CD4-positive, alpha-beta T cell (primary cell): ENCODE measurements at regions not wholly inside any gene's neighbourhood (a gene's known extent, or its start where the extent isn't known, plus 50 kb on each side); places are given as distances from the start of the nearest gene placed in this dataset.

Experiments used
- ATAC-seq: fragments of 200-7000 bp; cut with Tn5 transposase; one replicate; pipeline ENCODE4 v1.10.0; 2022; ENCODE audit warnings: mild to moderate bottlenecking; ENCODE audit not compliant: poor library complexity
- CTCF ChIA-PET: fragments of 350-600 bp; sonication (Branson Sonifier 250); formaldehyde crosslinking; loops from one replicate; lab custom pipeline; 2021; ENCODE audit warnings: antibody characterized with exemption, inconsistent platforms; lab: Charles Lee
- POLR2A ChIA-PET: fragments of 350-600 bp; sonication (Branson Sonifier 250); formaldehyde crosslinking; loops from one replicate; lab custom pipeline; 2021; ENCODE audit warnings: antibody characterized with exemption, inconsistent platforms; lab: Charles Lee
- DNase-seq, 14 experiments: peaks; one replicate each; pipeline ENCODE4 v3.0.0-alpha.2; 2013 to 2020; ENCODE audit warnings: mixed read lengths in 2 of 14
- H3K27ac ChIP-seq, 2 donors: one replicate each; pipeline versions ENCODE4 v1.5.1 to v1.7.0; 2013; ENCODE audit warnings: low read length in 2 of 2, low read depth in 1 of 2, mild to moderate bottlenecking in 1 of 2
- H3K27me3 ChIP-seq, 2 experiments: 1 replicate in 1 of 2; 2 replicates in 1 of 2; pipeline versions ENCODE4 v1.6.1 to v1.7.0; 2013; ENCODE audit warnings: low read length in 2 of 2, control low read depth in 1 of 2, mild to moderate bottlenecking in 1 of 2, moderate library complexity in 1 of 2; ENCODE audit not compliant: insufficient read depth in 2 of 2, control insufficient read depth in 1 of 2
- H3K36me3 ChIP-seq: one replicate; pipeline ENCODE4 v1.6.1; 2013; ENCODE audit warnings: low read length, control low read depth; ENCODE audit not compliant: insufficient read depth
- H3K4me1 ChIP-seq: one replicate; pipeline ENCODE4 v1.6.1; 2013; ENCODE audit warnings: low read length, control low read depth; ENCODE audit not compliant: insufficient read depth
- H3K4me3 ChIP-seq: one replicate; pipeline ENCODE4 v1.5.1; 2013; ENCODE audit warnings: mild to moderate bottlenecking, low read length, moderate library complexity
- H3K9me3 ChIP-seq, 2 experiments: 1 replicate in 1 of 2; 2 replicates in 1 of 2; pipeline versions ENCODE4 v1.6.1 to v1.7.0; 2013; ENCODE audit warnings: low read length in 2 of 2, mild to moderate bottlenecking in 2 of 2, control low read depth in 1 of 2, moderate library complexity in 1 of 2; ENCODE audit not compliant: control insufficient read depth in 1 of 2, insufficient read depth in 1 of 2
- H3K27ac Mint-ChIP-seq: one replicate; pipeline ENCODE4 v1.8.0; 2020; ENCODE audit warnings: mixed read lengths
- H3K27me3 Mint-ChIP-seq: one replicate; pipeline ENCODE4 v1.8.0; 2021; ENCODE audit warnings: mixed read lengths
- H3K36me3 Mint-ChIP-seq: one replicate; pipeline ENCODE4 v1.8.0; 2021; ENCODE audit warnings: low read depth, mixed read lengths
- H3K4me1 Mint-ChIP-seq: one replicate; pipeline ENCODE4 v1.8.0; 2021; ENCODE audit warnings: low read depth, mixed read lengths
- H3K4me3 Mint-ChIP-seq: one replicate; pipeline ENCODE4 v1.8.0; 2020; ENCODE audit warnings: mild to moderate bottlenecking, mixed read lengths
- H3K9me3 Mint-ChIP-seq: one replicate; pipeline ENCODE4 v1.8.0; 2020; ENCODE audit warnings: mixed read lengths
- intact Hi-C, 2 experiments: fragments of 100-400 bp; cut with DNase I in 1 of 2; cut with micrococcal nuclease in 1 of 2; formaldehyde crosslinking; loops; one replicate each; pipeline versions ENCODE4 v1.15.1 to v1.9.0; 2023 to 2025; cut with DNase I, micrococcal nuclease
- TF ChIP-seq, protein P1 (sequence below): fragments of 200-600 bp; IDR thresholded peaks from one replicate; pipeline ENCODE4 v1.8.0; 2022; ENCODE audit warnings: antibody characterized with exemption, mild to moderate bottlenecking

DNA sequence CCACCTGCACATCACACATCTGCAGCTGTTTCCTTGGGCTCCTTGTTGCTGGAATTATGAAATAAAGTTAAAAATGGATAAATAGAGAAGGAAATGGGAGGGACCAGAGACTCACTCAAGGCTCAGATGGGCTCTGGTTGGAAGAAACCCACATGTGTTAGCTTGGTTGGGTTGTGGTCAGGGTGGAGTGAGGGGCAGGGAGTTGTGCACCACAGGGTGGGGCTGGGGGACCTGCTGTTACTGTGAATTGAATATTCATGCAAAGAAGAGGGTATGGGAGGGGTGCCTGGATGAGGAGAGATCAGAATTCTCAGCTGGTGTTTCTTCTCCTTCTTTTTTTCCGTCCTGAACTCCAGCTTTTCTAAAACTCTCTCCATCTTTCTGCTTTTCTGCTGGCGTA is 320.7 kb downstream of the MAP2K4 start:
- DNase-seq (no peak), ATAC-seq (no peak)
- Histone ChIP-seq H3K4me3 (no peak overlapping the region), H3K4me1 (no peaks in the 10 kb centered on the region), H3K27me3 (no peaks in the 10 kb centered on the region), H3K9me3 (peaks cover 0 to 12% of the 10 kb centered on the region in 2 experiments), H3K27ac (no peak overlapping the region), H3K36me3 (no peaks in the 10 kb centered on the region)
- Mint-ChIP-seq H3K9me3 (peaks cover 6% of the 10 kb centered on the region), H3K4me3 (no peak overlapping the region), H3K27ac (no peak overlapping the region), H3K36me3 (no peaks in the 10 kb centered on the region), H3K27me3 (no peaks in the 10 kb centered on the region), H3K4me1 (no peaks in the 10 kb centered on the region)
- CTCF ChIA-PET = no interaction called here
- TF ChIP-seq, protein P1, sequence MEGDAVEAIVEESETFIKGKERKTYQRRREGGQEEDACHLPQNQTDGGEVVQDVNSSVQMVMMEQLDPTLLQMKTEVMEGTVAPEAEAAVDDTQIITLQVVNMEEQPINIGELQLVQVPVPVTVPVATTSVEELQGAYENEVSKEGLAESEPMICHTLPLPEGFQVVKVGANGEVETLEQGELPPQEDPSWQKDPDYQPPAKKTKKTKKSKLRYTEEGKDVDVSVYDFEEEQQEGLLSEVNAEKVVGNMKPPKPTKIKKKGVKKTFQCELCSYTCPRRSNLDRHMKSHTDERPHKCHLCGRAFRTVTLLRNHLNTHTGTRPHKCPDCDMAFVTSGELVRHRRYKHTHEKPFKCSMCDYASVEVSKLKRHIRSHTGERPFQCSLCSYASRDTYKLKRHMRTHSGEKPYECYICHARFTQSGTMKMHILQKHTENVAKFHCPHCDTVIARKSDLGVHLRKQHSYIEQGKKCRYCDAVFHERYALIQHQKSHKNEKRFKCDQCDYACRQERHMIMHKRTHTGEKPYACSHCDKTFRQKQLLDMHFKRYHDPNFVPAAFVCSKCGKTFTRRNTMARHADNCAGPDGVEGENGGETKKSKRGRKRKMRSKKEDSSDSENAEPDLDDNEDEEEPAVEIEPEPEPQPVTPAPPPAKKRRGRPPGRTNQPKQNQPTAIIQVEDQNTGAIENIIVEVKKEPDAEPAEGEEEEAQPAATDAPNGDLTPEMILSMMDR = no peak
- intact Hi-C loops = no loop called here
- POLR2A ChIA-PET = no interaction called here

DNA sequence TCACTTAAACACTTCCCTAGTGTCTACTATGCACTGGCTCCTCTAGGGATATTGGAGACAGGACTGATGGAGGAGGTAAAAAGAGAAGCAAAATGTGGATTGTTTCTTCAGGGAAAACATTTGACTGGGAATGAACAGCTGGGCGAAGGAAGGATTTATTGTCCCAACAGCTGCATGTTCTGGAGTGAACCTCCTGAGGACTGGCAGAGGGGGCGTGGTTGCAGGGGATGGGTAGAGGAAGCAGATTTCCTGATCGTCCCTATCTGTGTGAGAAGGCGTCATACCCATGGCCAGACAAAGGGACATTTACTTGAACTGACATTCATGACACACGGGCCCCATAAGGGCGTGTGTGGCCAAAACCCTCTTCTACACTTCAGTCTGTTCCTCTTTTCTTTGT is 321.5 kb downstream of the MAP2K4 start:
- Histone ChIP-seq H3K27ac (no peak overlapping the region), H3K9me3 (peaks cover 0 to 12% of the 10 kb centered on the region in 2 experiments), H3K27me3 (no peaks in the 10 kb centered on the region), H3K4me1 (no peaks in the 10 kb centered on the region), H3K36me3 (no peaks in the 10 kb centered on the region), H3K4me3 (no peak overlapping the region)
- TF ChIP-seq, protein P1 = no peak
- Mint-ChIP-seq H3K9me3 (peaks cover 6% of the 10 kb centered on the region), H3K27me3 (no peaks in the 10 kb centered on the region), H3K4me1 (no peaks in the 10 kb centered on the region), H3K36me3 (no peaks in the 10 kb centered on the region), H3K4me3 (no peak overlapping the region), H3K27ac (no peak overlapping the region)
- DNase-seq = no peak
- ATAC-seq = no peak
- intact Hi-C loops = no loop called here
- ChIA-PET POLR2A (no interaction called here), CTCF (no interaction called here)

DNA sequence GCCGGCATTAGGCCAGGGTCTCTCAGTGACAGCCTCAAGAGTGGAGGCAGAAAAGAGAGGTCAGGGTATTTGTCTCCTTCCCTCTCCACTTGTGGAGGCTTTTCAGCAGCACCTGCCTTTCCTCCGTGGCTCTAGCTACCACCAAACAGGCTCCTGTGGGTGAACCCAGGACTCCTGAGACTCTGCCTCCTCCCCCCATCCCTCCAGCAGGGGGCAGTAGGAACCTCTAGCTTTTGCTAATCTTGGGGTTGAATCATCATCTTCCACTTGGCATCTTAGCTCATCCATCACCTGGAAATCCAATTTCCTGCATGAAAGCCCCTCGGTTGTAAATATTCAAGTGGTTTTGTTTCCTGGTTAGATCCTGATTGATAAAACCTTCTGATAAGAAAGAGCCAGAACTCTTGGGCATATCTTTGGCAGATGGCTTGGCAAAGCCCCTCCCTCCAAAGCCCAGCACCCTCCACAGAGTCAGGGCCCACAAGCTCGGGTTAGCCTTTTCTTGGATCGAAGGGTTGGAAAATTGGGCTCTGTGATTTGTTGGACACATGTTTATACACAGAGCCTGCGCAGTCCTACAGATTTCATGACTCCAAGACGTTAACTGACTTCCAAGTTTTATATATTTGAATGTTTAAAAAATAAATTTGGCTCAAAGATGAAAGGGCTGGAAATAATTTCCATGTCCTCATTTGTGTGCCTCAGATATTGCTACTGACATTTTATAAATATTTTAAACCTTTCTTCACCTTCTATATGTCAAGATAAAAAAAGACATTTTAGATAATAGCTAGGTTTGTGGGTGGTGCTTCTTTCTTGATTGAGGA is 322.1 kb downstream of the MAP2K4 start:
- Histone ChIP-seq H3K4me3 (no peak overlapping the region), H3K27ac (no peak overlapping the region), H3K27me3 (no peaks in the 10 kb centered on the region), H3K9me3 (peaks cover 0 to 12% of the 10 kb centered on the region in 2 experiments), H3K4me1 (no peaks in the 10 kb centered on the region), H3K36me3 (no peaks in the 10 kb centered on the region)
- Mint-ChIP-seq H3K4me3 (no peak overlapping the region), H3K36me3 (no peaks in the 10 kb centered on the region), H3K27ac (no peak overlapping the region), H3K9me3 (peaks cover 7% of the 10 kb centered on the region), H3K4me1 (no peaks in the 10 kb centered on the region), H3K27me3 (no peaks in the 10 kb centered on the region)
- ChIA-PET CTCF (no interaction called here), POLR2A (no interaction called here)
- ATAC-seq (no peak), DNase-seq (no peak)
- intact Hi-C loops = no loop called here
- TF ChIP-seq, protein P1 = no peak
